Subcutaneous abdominal adipose tissue (tissue), 5 donors: ENCODE measurements at regions not wholly inside any gene's neighbourhood (a gene's known extent, or its start where the extent isn't known, plus 50 kb on each side); places are given as distances from the start of the nearest gene placed in this dataset.

Source experiments
- H3K27ac ChIP-seq: one replicate; pipeline ENCODE4 v1.7.0; 2013; ENCODE audit warnings: low read depth, mild to moderate bottlenecking, inconsistent platforms, low read length, moderate library complexity
- H3K27me3 ChIP-seq, 5 donors: one replicate each; pipeline ENCODE4 v1.7.0; 2013; ENCODE audit warnings: low read length in 5 of 5, inconsistent platforms in 1 of 5; ENCODE audit not compliant: control insufficient read depth in 5 of 5, insufficient read depth in 4 of 5
- H3K36me3 ChIP-seq, 5 donors: one replicate each; pipeline ENCODE4 v1.7.0; 2013; ENCODE audit warnings: low read length in 5 of 5; ENCODE audit not compliant: control insufficient read depth in 5 of 5, insufficient read depth in 5 of 5
- H3K4me1 ChIP-seq, 5 donors: one replicate each; pipeline ENCODE4 v1.7.0; 2013; ENCODE audit warnings: low read length in 5 of 5, mild to moderate bottlenecking in 3 of 5, moderate library complexity in 1 of 5; ENCODE audit not compliant: control insufficient read depth in 5 of 5, insufficient read depth in 5 of 5
- H3K4me3 ChIP-seq, 5 donors: one replicate each; pipeline ENCODE4 v1.7.0; 2013; ENCODE audit warnings: low read length in 5 of 5, low read depth in 1 of 5
- H3K9ac ChIP-seq, 5 donors: one replicate each; pipeline ENCODE4 v1.7.0; 2013; ENCODE audit warnings: low read length in 5 of 5, mild to moderate bottlenecking in 4 of 5, moderate library complexity in 3 of 5
- H3K9me3 ChIP-seq, 5 donors: one replicate each; pipeline ENCODE4 v1.7.0; 2013; ENCODE audit warnings: low read length in 5 of 5; ENCODE audit not compliant: control insufficient read depth in 5 of 5
- donor health status: healthy.
- donor health status: healthy.
- donor health status: healthy.
- donor health status: healthy.
- donor health status: healthy.

DNA sequence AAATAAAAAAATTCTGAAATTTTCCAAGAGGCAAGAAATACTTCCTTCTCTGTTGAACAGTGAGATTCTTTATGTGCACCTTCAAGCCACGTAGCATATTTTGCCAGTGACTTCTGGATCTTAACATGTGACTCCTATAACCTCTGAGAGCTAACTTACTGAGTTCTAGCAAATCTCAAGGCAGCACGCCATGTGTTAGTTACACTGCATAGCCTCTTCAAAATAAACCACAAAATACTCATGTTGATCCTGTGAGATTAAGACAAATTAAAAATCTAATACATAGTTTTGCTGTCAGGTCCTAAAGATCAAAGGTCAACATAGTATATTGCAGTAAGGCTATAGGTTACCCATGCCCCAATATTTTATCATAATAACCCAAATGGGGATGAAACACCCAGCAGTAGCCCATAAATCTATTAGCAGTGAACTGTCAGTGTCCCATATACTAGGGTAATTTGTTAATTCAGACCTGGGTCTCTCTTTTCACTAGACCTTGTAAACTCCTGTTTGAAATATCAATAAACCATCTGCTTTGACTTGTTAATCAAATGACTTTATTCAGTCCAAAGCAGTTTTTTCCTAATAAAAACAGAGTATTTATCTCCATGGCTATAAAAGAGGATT is 343.1 kb downstream of the ZFHX3 start:
- Histone ChIP-seq H3K36me3 (no peaks in the 10 kb centered on the region), H3K4me3 (no peak overlapping the region), H3K4me1 (no peaks in the 10 kb centered on the region), H3K9ac (no peak overlapping the region), H3K27ac (no peak overlapping the region), H3K9me3 (peaks cover 0 to 7% (median 2%) of the 10 kb centered on the region in 5 donors), H3K27me3 (no peaks in the 10 kb centered on the region)

- Histone ChIP-seq H3K36me3 (no peaks in the 10 kb centered on the region), H3K27me3 (no peaks in the 10 kb centered on the region), H3K9ac (no peak overlapping the region), H3K9me3 (no peaks in the 10 kb centered on the region), H3K4me1 (no peaks in the 10 kb centered on the region), H3K4me3 (no peak overlapping the region), H3K27ac (no peak overlapping the region)
These were observed 358.1 kb downstream of the ZFHX3 start for GRCh38 chr16:72689851-72690250.

- Histone ChIP-seq H3K4me1 (no peaks in the 10 kb centered on the region), H3K27ac (no peak overlapping the region), H3K27me3 (no peaks in the 10 kb centered on the region), H3K9ac (no peak overlapping the region), H3K9me3 (no peaks in the 10 kb centered on the region), H3K36me3 (no peaks in the 10 kb centered on the region), H3K4me3 (no peak overlapping the region)
These were observed 367.2 kb downstream of the ZFHX3 start for GRCh38 chr16:72680732-72681131.

DNA sequence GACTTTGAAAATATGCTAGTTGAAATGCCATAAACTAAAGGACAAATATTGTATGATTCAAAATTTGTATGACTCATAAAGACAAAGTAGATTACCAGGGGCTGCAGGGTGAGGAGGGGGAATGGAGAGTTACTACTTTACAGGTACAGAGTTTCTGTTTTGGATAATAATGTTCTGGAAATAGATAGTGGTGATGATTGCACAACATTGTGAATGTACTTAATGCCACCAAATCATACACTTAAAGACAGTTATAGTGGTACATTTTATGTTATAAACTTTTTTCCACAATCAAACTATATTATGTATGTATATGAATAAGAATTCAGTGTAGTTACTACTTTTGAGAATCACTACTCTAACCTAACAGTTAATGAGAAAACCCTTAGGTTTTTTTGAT is 368.1 kb downstream of the ZFHX3 start:
- no peak overlapping the region for H3K4me3 ChIP-seq
- H3K27me3 ChIP-seq = no peaks in the 10 kb centered on the region

GRCh38 chr16:72677662-72678447 is 370.1 kb downstream of the ZFHX3 start:
- H3K4me3 ChIP-seq = no peak overlapping the region
- no peaks in the 10 kb centered on the region for H3K4me1 ChIP-seq
- H3K27ac ChIP-seq = no peak overlapping the region
- peaks cover 2 to 9% (median 4%) of the 10 kb centered on the region in 5 donors for H3K9me3 ChIP-seq
- no peaks in the 10 kb centered on the region for H3K27me3 ChIP-seq
- no peak overlapping the region for H3K9ac ChIP-seq
- H3K36me3 ChIP-seq = no peaks in the 10 kb centered on the region

More for the DNA sequence above, 368.1 kb downstream of the ZFHX3 start:
- no peak overlapping the region for H3K9ac ChIP-seq
- no peaks in the 10 kb centered on the region for H3K9me3 ChIP-seq
- no peaks in the 10 kb centered on the region for H3K36me3 ChIP-seq
- no peaks in the 10 kb centered on the region for H3K4me1 ChIP-seq
- no peak overlapping the region for H3K27ac ChIP-seq

GRCh38 chr16:72673118-72673517 is 374.8 kb downstream of the ZFHX3 start:
- Histone ChIP-seq H3K4me3 (no peak overlapping the region), H3K27me3 (no peaks in the 10 kb centered on the region), H3K4me1 (no peaks in the 10 kb centered on the region), H3K9ac (no peak overlapping the region), H3K36me3 (no peaks in the 10 kb centered on the region), H3K27ac (no peak overlapping the region), H3K9me3 (peaks cover 2 to 12% (median 10%) of the 10 kb centered on the region in 5 donors)

- Histone ChIP-seq H3K9ac (no peak overlapping the region), H3K9me3 (no peaks in the 10 kb centered on the region), H3K4me1 (peaks cover 1 to 19% (median 18%) of the 10 kb centered on the region in 5 donors), H3K27me3 (no peaks in the 10 kb centered on the region), H3K27ac (no peak overlapping the region), H3K36me3 (no peaks in the 10 kb centered on the region), H3K4me3 (no peak overlapping the region)
These were observed 381.7 kb downstream of the ZFHX3 start for GRCh38 chr16:72666267-72666666.

- Histone ChIP-seq H3K27me3 (no peaks in the 10 kb centered on the region), H3K9me3 (no peaks in the 10 kb centered on the region), H3K4me1 (peaks cover 1 to 19% (median 18%) of the 10 kb centered on the region in 5 donors), H3K27ac (no peak overlapping the region), H3K36me3 (no peaks in the 10 kb centered on the region), H3K4me3 (peak overlapping the region in 4 of 5 donors; percentile 82 to 96 (median 88)), H3K9ac (peak overlapping the region in 3 of 5 donors; percentile 74 to 83 (median 82))
These were observed 382.2 kb downstream of the ZFHX3 start for GRCh38 chr16:72665701-72666100.

- Histone ChIP-seq H3K36me3 (no peaks in the 10 kb centered on the region), H3K27me3 (no peaks in the 10 kb centered on the region), H3K9me3 (no peaks in the 10 kb centered on the region), H3K4me1 (peaks cover 1 to 19% (median 18%) of the 10 kb centered on the region in 5 donors), H3K4me3 (peak overlapping the region; percentile 82 to 96 (median 89)), H3K27ac (no peak overlapping the region), H3K9ac (peak overlapping the region; percentile 51 to 86 (median 83))
These were observed 383.2 kb downstream of the ZFHX3 start for GRCh38 chr16:72664509-72665408.
